ENCODE measurements at regions not wholly inside any gene's neighbourhood (a gene's known extent, or its start where the extent isn't known, plus 50 kb on each side); places are given as distances from the start of the nearest gene placed in this dataset.

DNA sequence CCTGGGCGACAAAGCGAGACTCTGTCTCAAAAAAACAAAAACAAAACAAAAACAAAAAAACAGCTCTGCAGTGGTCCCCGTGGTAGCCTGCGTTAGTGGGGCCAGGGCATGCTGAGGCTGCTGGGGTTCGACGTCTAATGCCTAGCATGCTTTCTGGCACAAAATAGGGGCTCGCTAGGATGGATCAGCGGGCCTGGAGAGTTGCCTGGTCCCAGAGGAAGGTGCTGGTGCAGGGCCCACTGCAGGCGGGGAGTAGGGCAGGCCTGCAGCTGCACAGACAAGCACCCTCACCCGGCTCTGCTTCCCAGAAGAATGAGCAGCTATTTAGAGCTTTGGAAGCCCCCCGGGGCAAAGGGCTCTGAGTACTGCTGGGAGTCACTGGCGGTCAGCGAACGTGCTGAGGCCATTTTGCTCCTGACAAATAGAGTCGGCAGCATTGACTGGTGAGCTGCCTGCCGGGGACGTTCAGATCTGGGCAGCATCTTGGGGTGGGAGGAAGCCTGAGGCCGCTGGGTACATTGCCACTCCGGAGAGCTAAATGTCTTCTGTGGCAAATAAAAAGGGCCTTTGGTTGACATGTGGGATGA, 126.7 kb downstream of the OLFM1 start:
- H3K9ac ChIP-seq: no peak overlapping the region
- no peaks in the 10 kb centered on the region for H3K79me2 ChIP-seq (ENCODE audit: insufficient read depth, low read depth)
- no peak overlapping the region for H3K27ac ChIP-seq
- no peaks in the 10 kb centered on the region for H3K36me3 ChIP-seq (ENCODE audit: insufficient read depth)
- H3K27me3 ChIP-seq (ENCODE audit: insufficient read depth, low read depth): peaks cover 27% of the 10 kb centered on the region; the same call in 1 of the 2 replicates
- H3K4me1 ChIP-seq (ENCODE audit: low read depth, poor library complexity, severe bottlenecking): no peaks in the 10 kb centered on the region
- no peak overlapping the region for H2AFZ ChIP-seq (ENCODE audit: low read depth)
- no peak overlapping the region for H3K4me3 ChIP-seq (IDR thresholded peaks at IDR 0.05; ENCODE audit: insufficient read depth, low read depth, low read length)
- no peak for TF ChIP-seq CTCF (conservative IDR thresholded peaks at IDR 0.05; ENCODE audit: low read depth, low read length)
- H4K20me1 ChIP-seq (ENCODE audit: insufficient read depth): no peaks in the 10 kb centered on the region
- H3K4me2 ChIP-seq: no peak overlapping the region

- Histone ChIP-seq H3K4me2 (no peak overlapping the region), H3K9ac (no peak overlapping the region), H4K20me1 (ENCODE audit: insufficient read depth) (no peaks in the 10 kb centered on the region), H2AFZ (ENCODE audit: low read depth) (no peak overlapping the region), H3K36me3 (ENCODE audit: insufficient read depth) (no peaks in the 10 kb centered on the region), H3K27me3 (ENCODE audit: insufficient read depth, low read depth) (peaks cover 27% of the 10 kb centered on the region; the same call in 1 of the 2 replicates), H3K4me3 (IDR thresholded peaks at IDR 0.05; ENCODE audit: insufficient read depth, low read depth, low read length) (no peak overlapping the region), H3K79me2 (ENCODE audit: insufficient read depth, low read depth) (no peaks in the 10 kb centered on the region), H3K27ac (no peak overlapping the region), H3K4me1 (ENCODE audit: low read depth, poor library complexity, severe bottlenecking) (no peaks in the 10 kb centered on the region)
- no peak for TF ChIP-seq CTCF (conservative IDR thresholded peaks at IDR 0.05; ENCODE audit: low read depth, low read length)
These were observed 127.2 kb downstream of the OLFM1 start for GRCh38 chr9:135214706-135215105.

DNA sequence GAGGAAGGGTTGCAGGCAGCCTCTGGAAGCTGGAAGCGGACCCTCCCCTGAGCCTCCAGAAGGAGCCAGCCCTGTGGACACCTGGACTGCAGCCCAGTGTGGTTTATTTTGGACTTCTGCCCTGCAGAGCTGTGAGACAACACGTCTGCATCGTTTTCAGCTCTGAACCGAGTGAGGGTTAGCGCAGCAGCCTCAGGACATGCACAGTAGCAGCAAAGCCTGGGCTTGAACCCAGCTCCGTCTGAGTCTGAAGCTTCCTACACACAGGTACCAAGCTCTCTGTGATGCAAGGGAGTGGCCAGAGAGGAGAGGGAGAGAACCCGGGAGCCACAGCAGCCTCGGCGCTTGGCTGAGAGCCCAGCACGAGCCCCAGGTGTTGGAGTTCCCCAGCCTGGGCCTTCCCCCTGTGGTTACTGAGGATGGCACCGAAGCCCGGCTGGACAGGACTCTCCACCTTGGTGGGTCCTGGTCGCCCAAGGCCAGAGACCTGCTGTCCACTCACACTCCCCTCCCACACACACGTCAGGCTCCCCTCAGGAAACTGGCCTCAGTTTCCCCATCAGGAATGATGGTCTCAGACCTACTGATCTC, 128.2 kb downstream of the OLFM1 start:
- no peak for TF ChIP-seq CTCF (conservative IDR thresholded peaks at IDR 0.05; ENCODE audit: low read depth, low read length)
- H3K9ac ChIP-seq: no peak overlapping the region
- no peaks in the 10 kb centered on the region for H3K36me3 ChIP-seq (ENCODE audit: insufficient read depth)
- no peaks in the 10 kb centered on the region for H4K20me1 ChIP-seq (ENCODE audit: insufficient read depth)
- H3K27ac ChIP-seq: no peak overlapping the region
- no peaks in the 10 kb centered on the region for H3K79me2 ChIP-seq (ENCODE audit: insufficient read depth, low read depth)
- H3K4me3 ChIP-seq (IDR thresholded peaks at IDR 0.05; ENCODE audit: insufficient read depth, low read depth, low read length): no peak overlapping the region
- H3K27me3 ChIP-seq (ENCODE audit: insufficient read depth, low read depth): peaks cover 27% of the 10 kb centered on the region; the same call in 1 of the 2 replicates
- H2AFZ ChIP-seq (ENCODE audit: low read depth): no peak overlapping the region
- no peaks in the 10 kb centered on the region for H3K4me1 ChIP-seq (ENCODE audit: low read depth, poor library complexity, severe bottlenecking)
- no peak overlapping the region for H3K4me2 ChIP-seq

DNA sequence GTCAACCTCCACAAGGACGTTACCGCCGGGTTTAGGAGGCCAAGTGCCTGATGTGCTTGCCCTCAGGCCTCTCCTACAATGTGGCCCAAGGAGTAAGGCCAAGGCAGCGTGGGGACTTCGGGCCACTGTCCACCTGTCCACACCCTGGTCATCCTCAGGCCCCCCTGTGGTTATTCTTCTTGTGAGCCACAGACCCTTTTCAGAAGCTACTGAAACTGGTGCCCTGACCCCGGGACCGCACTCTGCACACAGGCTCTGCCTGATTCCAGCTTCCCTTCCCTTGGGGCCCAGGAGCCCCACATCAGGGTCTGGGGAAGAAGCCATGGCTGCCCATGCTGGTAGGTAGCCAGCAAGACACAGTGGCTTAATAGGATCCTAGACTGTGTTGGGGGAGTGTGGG, 128.8 kb downstream of the OLFM1 start:
- Histone ChIP-seq H2AFZ (ENCODE audit: low read depth) (no peak overlapping the region), H3K27ac (no peak overlapping the region), H3K4me3 (IDR thresholded peaks at IDR 0.05; ENCODE audit: insufficient read depth, low read depth, low read length) (no peak overlapping the region), H3K4me1 (ENCODE audit: low read depth, poor library complexity, severe bottlenecking) (no peaks in the 10 kb centered on the region), H3K79me2 (ENCODE audit: insufficient read depth, low read depth) (no peaks in the 10 kb centered on the region), H3K4me2 (no peak overlapping the region), H3K9ac (no peak overlapping the region), H3K36me3 (ENCODE audit: insufficient read depth) (no peaks in the 10 kb centered on the region), H4K20me1 (ENCODE audit: insufficient read depth) (no peaks in the 10 kb centered on the region), H3K27me3 (ENCODE audit: insufficient read depth, low read depth) (peaks cover 27% of the 10 kb centered on the region; the same call in 1 of the 2 replicates)
- no peak for TF ChIP-seq CTCF (conservative IDR thresholded peaks at IDR 0.05; ENCODE audit: low read depth, low read length)
